ENCODE measurements at regions not wholly inside any gene's neighbourhood (a gene's known extent, or its start where the extent isn't known, plus 50 kb on each side); places are given as distances from the start of the nearest gene placed in this dataset.
A peak's percentile ranks its signal among the peaks of the same experiment; 100 is the strongest.

GRCh38 chr13:29654843-29655547, 59.5 kb upstream of the SLC7A1 start (continued):
- TF ChIP-seq REST (IDR thresholded peaks at IDR 0.05; ENCODE audit: low read depth, low read length) (no peak), PBX3 (IDR thresholded peaks at IDR 0.05) (peak; percentile 74), CHD2 (IDR thresholded peaks at IDR 0.05; ENCODE audit: low read length, partially characterized antibody) (no peak), RXRA (IDR thresholded peaks at IDR 0.05; ENCODE audit: borderline replicate concordance, low read depth) (peak; percentile 50; the same call in 1 of the 2 replicates), TAF1 (IDR thresholded peaks at IDR 0.05; ENCODE audit: borderline replicate concordance, low read depth, low read length) (no peak), EZH2phosphoT487 (IDR thresholded peaks at IDR 0.05; ENCODE audit: borderline replicate concordance, low read depth) (no peak), SMC3 (IDR thresholded peaks at IDR 0.05; ENCODE audit: low read depth, low read length) (no peak), SIN3A (IDR thresholded peaks at IDR 0.05; ENCODE audit: borderline replicate concordance, low read depth, low read length) (no peak), RFX5 (IDR thresholded peaks at IDR 0.05; ENCODE audit: low read length) (no peak), TCF12 (IDR thresholded peaks at IDR 0.05) (peak; percentile 97), IRF3 (IDR thresholded peaks at IDR 0.05; ENCODE audit: low read depth, low read length) (no peak), CTCF (IDR thresholded peaks at IDR 0.05) (no peak), ELF1 (IDR thresholded peaks at IDR 0.05) (no peak), RCOR1 (IDR thresholded peaks at IDR 0.05; ENCODE audit: low read length) (no peak), EP300 (IDR thresholded peaks at IDR 0.05; ENCODE audit: borderline replicate concordance in 1 of 2, low read depth in 1 of 2, low read length in 1 of 2) (peak in 1 of 2 experiments; percentile 89; a peak in 2 of 4 replicates), TEAD4 (IDR thresholded peaks at IDR 0.05; ENCODE audit: borderline replicate concordance, insufficient read depth) (0 out of 2 replicates have a peak, but pooled peaks have one; percentile 52), MAX (IDR thresholded peaks at IDR 0.05; ENCODE audit: low read depth) (no peak), NFIC (IDR thresholded peaks at IDR 0.05; ENCODE audit: borderline replicate concordance) (peak; percentile 88)

Data from SK-N-SH (cell line).